Cardiac muscle cell (in vitro differentiated cells and primary cell): ENCODE measurements at regions not wholly inside any gene's neighbourhood (a gene's known extent, or its start where the extent isn't known, plus 50 kb on each side); places are given as distances from the start of the nearest gene placed in this dataset.

Experiments used
- DNase-seq, 2 donors: peaks; one replicate each; pipeline versions ENCODE4 v3.0.0 to v3.0.0-alpha.2; 2010 to 2017; ENCODE audit warnings: low read depth in 1 of 2, low spot score in 1 of 2
- H3K27ac ChIP-seq: fragments of 200-600 bp; sonication (generic); 2 replicates; pipeline ENCODE4 v1.5.1; 2016
- H3K27me3 ChIP-seq: fragments of 200-600 bp; sonication (generic); 2 replicates; pipeline ENCODE4 v1.6.0; 2016; ENCODE audit warnings: control low read depth
- H3K36me3 ChIP-seq: fragments of 200-600 bp; sonication (generic); 2 replicates; pipeline ENCODE4 v1.5.1; 2016; ENCODE audit warnings: control low read depth
- H3K4me1 ChIP-seq: fragments of 200-600 bp; sonication (generic); 2 replicates; pipeline ENCODE4 v1.8.1; 2017; ENCODE audit warnings: low read depth, mild to moderate bottlenecking, mixed run types
- H3K4me3 ChIP-seq: fragments of 200-600 bp; sonication (generic); 2 replicates; pipeline ENCODE4 v1.5.1; 2016; ENCODE audit warnings: mild to moderate bottlenecking
- H3K9me3 ChIP-seq: fragments of 200-600 bp; sonication (generic); 2 replicates; pipeline ENCODE4 v1.5.1; 2017; ENCODE audit warnings: low read depth, mild to moderate bottlenecking, control low read depth
- TF ChIP-seq, protein P1 (sequence below): IDR thresholded peaks from 2 replicates; pipeline ENCODE4 v1.5.1; 2012; ENCODE audit warnings: low read depth, mild to moderate bottlenecking, low read length

DNA sequence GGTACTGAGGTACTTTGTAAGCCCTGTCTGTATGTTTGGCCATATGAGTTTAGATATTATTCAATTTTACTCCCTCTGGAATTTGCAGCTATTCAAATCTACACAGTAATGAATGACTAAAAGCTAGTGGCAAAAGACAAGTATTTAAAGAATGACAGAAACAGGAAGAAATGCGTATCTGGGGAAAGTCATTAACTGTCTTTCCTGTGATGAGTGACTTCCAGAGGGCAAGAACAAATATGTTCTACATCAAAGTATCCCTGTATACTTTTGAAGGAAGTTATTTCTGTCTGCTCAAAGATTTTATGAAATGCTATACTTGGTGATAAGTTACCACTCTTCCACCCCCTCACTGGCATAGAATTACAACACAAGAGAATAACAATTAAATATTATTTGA lies 489.3 kb upstream of the SOX9 start:
- H3K27ac ChIP-seq, result no peak overlapping the region

DNA sequence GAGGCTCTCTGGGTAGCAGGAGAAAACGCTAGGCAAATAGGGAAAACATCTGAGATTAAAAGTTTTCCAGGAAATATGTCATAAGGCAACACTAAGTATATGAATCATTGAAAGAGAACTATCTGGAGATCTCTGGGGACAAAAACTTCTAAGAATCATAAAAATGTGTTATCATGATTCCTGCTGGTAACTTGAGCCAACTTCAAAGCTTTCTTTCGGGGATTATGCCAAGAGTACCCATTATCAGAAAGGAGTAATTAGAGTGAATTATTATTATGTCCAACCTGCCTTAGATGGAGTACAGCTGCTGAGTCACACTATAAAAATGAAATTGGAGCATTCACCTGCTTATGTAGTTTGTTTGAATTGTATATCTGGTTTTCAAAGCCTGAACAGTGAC lies 488.5 kb upstream of the SOX9 start:
- TF ChIP-seq, protein P1, sequence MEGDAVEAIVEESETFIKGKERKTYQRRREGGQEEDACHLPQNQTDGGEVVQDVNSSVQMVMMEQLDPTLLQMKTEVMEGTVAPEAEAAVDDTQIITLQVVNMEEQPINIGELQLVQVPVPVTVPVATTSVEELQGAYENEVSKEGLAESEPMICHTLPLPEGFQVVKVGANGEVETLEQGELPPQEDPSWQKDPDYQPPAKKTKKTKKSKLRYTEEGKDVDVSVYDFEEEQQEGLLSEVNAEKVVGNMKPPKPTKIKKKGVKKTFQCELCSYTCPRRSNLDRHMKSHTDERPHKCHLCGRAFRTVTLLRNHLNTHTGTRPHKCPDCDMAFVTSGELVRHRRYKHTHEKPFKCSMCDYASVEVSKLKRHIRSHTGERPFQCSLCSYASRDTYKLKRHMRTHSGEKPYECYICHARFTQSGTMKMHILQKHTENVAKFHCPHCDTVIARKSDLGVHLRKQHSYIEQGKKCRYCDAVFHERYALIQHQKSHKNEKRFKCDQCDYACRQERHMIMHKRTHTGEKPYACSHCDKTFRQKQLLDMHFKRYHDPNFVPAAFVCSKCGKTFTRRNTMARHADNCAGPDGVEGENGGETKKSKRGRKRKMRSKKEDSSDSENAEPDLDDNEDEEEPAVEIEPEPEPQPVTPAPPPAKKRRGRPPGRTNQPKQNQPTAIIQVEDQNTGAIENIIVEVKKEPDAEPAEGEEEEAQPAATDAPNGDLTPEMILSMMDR, result no peak
- no peak overlapping the region for H3K27ac ChIP-seq
- DNase-seq, result no peak

More for the DNA sequence above, 489.3 kb upstream of the SOX9 start:
- H3K36me3 ChIP-seq, result no peaks in the 10 kb centered on the region
- TF ChIP-seq, protein P1, result no peak
- no peak overlapping the region for H3K4me3 ChIP-seq
- no peaks in the 10 kb centered on the region for H3K4me1 ChIP-seq
- H3K9me3 ChIP-seq, result no peaks in the 10 kb centered on the region
- H3K27me3 ChIP-seq, result no peaks in the 10 kb centered on the region
- DNase-seq, result peak in 1 of 2 donors; percentile 16

DNA sequence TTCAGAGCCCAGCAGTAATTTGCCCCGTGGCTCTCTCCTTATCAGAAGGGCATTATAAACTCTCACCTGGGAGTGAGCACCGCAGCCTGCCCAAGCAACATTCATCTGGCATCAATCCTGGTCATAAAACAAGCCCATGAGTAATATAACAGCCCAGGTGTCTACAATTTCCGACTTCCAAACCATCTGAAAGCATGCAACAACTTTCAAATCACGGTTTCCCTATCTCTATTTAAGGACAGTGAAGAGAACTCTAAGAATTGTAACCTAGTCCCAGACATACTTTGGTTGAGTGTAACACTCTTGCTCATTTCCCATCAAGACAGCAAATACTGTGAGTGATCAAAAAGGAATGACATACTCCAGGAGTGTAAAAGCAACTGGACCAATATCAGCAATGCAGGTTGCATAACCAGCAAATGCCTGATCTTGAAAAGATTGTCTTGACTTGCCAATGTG lies 487.4 kb upstream of the SOX9 start:
- no peaks in the 10 kb centered on the region for H3K27me3 ChIP-seq
- H3K27ac ChIP-seq, result no peak overlapping the region
- DNase-seq, result peak in 1 of 2 donors; percentile 36
- H3K36me3 ChIP-seq, result no peaks in the 10 kb centered on the region
- TF ChIP-seq, protein P1, result no peak
- H3K4me1 ChIP-seq, result no peaks in the 10 kb centered on the region
- no peak overlapping the region for H3K4me3 ChIP-seq
- H3K9me3 ChIP-seq, result no peaks in the 10 kb centered on the region

More for the DNA sequence above, 488.5 kb upstream of the SOX9 start:
- Histone ChIP-seq H3K9me3 (no peaks in the 10 kb centered on the region), H3K4me1 (no peaks in the 10 kb centered on the region), H3K4me3 (no peak overlapping the region), H3K27me3 (no peaks in the 10 kb centered on the region), H3K36me3 (no peaks in the 10 kb centered on the region)

DNA sequence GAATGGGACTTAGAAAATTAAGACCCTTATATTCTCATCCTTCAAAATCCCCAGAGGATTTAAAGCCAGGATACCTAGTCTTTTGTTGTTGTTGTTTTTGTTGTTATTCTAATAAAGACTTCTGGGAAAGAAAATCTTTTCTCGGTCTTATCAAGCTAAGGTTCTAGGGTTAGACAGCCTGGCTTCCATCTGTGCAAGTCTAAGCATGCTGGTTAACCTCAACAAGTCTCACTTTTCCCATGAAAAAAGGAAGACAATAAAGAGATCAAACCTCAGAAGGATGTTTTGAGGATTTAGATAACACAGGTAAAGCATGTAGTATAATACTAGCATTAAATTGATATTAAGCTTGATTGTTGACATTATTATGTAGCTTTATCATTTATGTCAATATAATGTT lies 486.4 kb upstream of the SOX9 start:
- no peak overlapping the region for H3K27ac ChIP-seq
- TF ChIP-seq, protein P1, result no peak

DNA sequence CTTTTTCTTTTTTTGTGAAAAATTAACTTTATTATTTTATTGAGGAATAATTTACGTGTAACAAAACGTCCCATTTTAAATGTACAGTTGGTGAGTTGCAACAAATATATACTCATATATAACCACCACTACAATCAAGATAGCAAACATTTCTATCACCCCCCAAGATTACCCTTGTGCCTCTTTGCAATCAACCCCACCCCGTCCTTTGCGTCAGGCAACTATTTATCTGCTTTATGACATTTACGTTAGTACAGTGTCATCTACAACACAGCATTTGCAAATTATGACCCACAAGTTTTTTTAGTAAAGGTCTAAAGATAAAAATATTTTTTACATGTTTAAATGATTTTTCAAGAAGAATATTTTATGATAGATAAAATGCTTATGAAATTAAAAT lies 485.6 kb upstream of the SOX9 start:
- H3K27ac ChIP-seq, result no peak overlapping the region
- H3K36me3 ChIP-seq, result no peaks in the 10 kb centered on the region
- no peak for DNase-seq
- H3K27me3 ChIP-seq, result no peaks in the 10 kb centered on the region
- H3K9me3 ChIP-seq, result no peaks in the 10 kb centered on the region
- H3K4me3 ChIP-seq, result no peak overlapping the region
- no peaks in the 10 kb centered on the region for H3K4me1 ChIP-seq
- TF ChIP-seq, protein P1, result no peak

More for the DNA sequence above, 486.4 kb upstream of the SOX9 start:
- Histone ChIP-seq H3K4me3 (no peak overlapping the region), H3K36me3 (no peaks in the 10 kb centered on the region), H3K27me3 (no peaks in the 10 kb centered on the region), H3K4me1 (no peaks in the 10 kb centered on the region), H3K9me3 (no peaks in the 10 kb centered on the region)
- no peak for DNase-seq

DNA sequence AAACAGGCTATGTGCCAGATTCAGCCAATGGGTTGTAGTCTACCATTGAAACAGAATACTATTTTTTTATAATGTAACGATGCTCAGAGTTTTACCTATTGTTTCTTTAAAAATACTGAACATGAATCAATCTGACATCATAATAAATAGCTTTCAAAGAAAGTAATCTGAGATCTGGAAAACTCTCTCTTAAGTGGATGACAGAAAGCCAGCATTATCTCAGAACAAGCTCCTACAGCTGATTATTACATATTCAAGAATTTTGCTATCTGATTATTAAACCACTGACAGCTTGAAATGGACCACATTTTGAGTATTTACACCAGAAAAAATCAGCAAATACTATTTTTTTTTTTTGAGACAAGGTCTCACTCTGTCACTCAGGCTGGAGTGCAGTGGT lies 484.2 kb upstream of the SOX9 start:
- H3K4me1 ChIP-seq, result no peaks in the 10 kb centered on the region
- TF ChIP-seq, protein P1, result no peak
- H3K9me3 ChIP-seq, result no peaks in the 10 kb centered on the region
- H3K27me3 ChIP-seq, result no peaks in the 10 kb centered on the region
- no peaks in the 10 kb centered on the region for H3K36me3 ChIP-seq
- peak in 1 of 2 donors; percentile 2 for DNase-seq
- H3K4me3 ChIP-seq, result no peak overlapping the region
- no peak overlapping the region for H3K27ac ChIP-seq
